Sigmoid colon (tissue), 6 donors: ENCODE measurements at regions not wholly inside any gene's neighbourhood (a gene's known extent, or its start where the extent isn't known, plus 50 kb on each side); places are given as distances from the start of the nearest gene placed in this dataset.

Experiments used
- DNase-seq: peaks from one replicate; pipeline ENCODE4 v3.0.0-alpha.2; 2019
- H3K27ac ChIP-seq, 4 donors: fragments of 200-600 bp; sonication (generic); one replicate each; pipeline ENCODE4 v1.5.1; 2016 to 2019; ENCODE audit warnings: mild to moderate bottlenecking in 1 of 4
- H3K27me3 ChIP-seq, 3 donors: fragments of 200-600 bp; sonication (generic); one replicate each; pipeline ENCODE4 v1.5.1; 2019; ENCODE audit warnings: mild to moderate bottlenecking in 1 of 3
- H3K36me3 ChIP-seq, 4 donors: fragments of 200-600 bp; sonication (generic); one replicate each; pipeline ENCODE4 v1.5.1; 2016 to 2019
- H3K4me1 ChIP-seq, 4 donors: fragments of 200-600 bp; sonication (generic); one replicate each; pipeline ENCODE4 v1.5.1; 2017 to 2019
- H3K4me3 ChIP-seq, 4 donors: fragments of 200-600 bp; sonication (generic); one replicate each; pipeline ENCODE4 v1.5.1; 2017 to 2019; ENCODE audit warnings: mild to moderate bottlenecking in 2 of 4, moderate library complexity in 1 of 4
- H3K9me3 ChIP-seq, 4 donors: fragments of 200-600 bp in 3 of 4; sonication (generic) in 3 of 4; one replicate each; pipeline versions ENCODE4 v1.5.1 to v1.6.1; 2013 to 2019
- EP300 ChIP-seq, 4 donors: sonication (generic); formaldehyde crosslinking; IDR thresholded peaks; one replicate each; pipeline ENCODE4 v1.6.1; 2017; ENCODE audit warnings: antibody characterized with exemption in 4 of 4
- POLR2A ChIP-seq, 2 donors: fragments of 450-650 bp; IDR thresholded peaks; one replicate each; pipeline ENCODE4 v1.6.1; 2016; ENCODE audit warnings: antibody characterized with exemption in 2 of 2, mild to moderate bottlenecking in 2 of 2, moderate library complexity in 2 of 2
- POLR2AphosphoS5 ChIP-seq, 4 donors: sonication (generic); formaldehyde crosslinking; IDR thresholded peaks; one replicate each; pipeline ENCODE4 v1.6.1; 2017; ENCODE audit warnings: antibody characterized with exemption in 4 of 4
- WGBS, 2 donors: extraction: QIAGEN DNeasy Blood & Tissue Kit; methylation state at CpG; one replicate each; pipeline ENCODE4 v1.1.7; 2013; 5-methylcytosine and 5-hydroxymethylcytosine counted together
- intact Hi-C: fragments of 100-400 bp; cut with DNase I; formaldehyde crosslinking; loops from one replicate; pipeline ENCODE4 v1.15.1; 2023
- TF ChIP-seq, protein P1 (sequence below), 4 experiments: fragments of 450-650 bp in 3 of 4; fragments of 200-600 bp in 1 of 4; IDR thresholded peaks; one replicate each; pipeline ENCODE4 v1.5.1; 2016 to 2019; ENCODE audit warnings: antibody characterized with exemption in 4 of 4, mild to moderate bottlenecking in 3 of 4, moderate library complexity in 2 of 4
- donor health status: healthy with polysubstance abuse.
- donor health status: healthy.

DNA sequence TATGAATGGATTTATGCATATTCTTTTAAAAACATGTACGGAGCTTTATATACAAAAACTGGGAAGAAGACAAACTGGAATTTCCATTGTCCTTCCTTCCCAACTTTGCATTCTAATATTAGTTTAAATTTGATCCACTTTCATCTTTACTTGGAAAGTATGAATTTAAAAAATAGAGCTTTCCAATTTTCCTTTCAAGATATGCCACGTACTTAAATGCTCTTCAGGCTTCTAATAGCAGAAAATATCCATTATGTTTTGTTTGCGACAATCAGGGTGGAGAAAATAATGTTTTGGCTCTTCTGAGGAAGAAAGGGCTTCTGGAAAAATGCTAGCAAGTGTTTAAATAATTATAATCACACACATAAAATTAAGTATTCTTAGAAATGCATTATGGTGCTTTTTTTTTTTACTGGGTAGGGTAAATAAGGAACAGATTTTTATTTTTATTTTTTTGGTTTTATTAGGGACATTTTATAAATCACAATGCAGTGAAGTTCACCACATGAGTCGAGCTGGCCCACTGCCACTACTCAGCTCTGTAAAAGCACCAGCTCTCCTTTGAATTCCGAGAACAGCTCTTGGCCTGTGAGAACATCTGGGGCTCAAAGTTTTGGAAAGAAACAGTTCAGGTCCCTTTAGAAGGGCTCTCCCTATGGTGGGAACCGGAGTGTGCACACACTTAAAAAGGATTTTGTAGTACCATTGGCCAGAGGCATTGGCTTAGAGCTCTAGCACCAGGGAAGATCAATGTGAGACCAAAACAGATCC lies 287.4 kb upstream of the LYPLAL1 start:
- TF ChIP-seq, protein P1, sequence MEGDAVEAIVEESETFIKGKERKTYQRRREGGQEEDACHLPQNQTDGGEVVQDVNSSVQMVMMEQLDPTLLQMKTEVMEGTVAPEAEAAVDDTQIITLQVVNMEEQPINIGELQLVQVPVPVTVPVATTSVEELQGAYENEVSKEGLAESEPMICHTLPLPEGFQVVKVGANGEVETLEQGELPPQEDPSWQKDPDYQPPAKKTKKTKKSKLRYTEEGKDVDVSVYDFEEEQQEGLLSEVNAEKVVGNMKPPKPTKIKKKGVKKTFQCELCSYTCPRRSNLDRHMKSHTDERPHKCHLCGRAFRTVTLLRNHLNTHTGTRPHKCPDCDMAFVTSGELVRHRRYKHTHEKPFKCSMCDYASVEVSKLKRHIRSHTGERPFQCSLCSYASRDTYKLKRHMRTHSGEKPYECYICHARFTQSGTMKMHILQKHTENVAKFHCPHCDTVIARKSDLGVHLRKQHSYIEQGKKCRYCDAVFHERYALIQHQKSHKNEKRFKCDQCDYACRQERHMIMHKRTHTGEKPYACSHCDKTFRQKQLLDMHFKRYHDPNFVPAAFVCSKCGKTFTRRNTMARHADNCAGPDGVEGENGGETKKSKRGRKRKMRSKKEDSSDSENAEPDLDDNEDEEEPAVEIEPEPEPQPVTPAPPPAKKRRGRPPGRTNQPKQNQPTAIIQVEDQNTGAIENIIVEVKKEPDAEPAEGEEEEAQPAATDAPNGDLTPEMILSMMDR (IDR thresholded peaks at IDR 0.05), result no peak
- TF ChIP-seq POLR2AphosphoS5 (IDR thresholded peaks at IDR 0.05), result no peak
- TF ChIP-seq POLR2A (IDR thresholded peaks at IDR 0.05), result no peak
- no peak for TF ChIP-seq EP300 (IDR thresholded peaks at IDR 0.05)
- no peaks in the 10 kb centered on the region for H3K36me3 ChIP-seq
- 61 to 63% methylated on average over 6 of the region's 6 CpGs for WGBS, 2 donors
- H3K4me3 ChIP-seq, result no peak overlapping the region
- H3K4me1 ChIP-seq, result peaks cover 0 to 27% (median 20%) of the 10 kb centered on the region in 4 donors
- peak; percentile 75 for DNase-seq
- intact Hi-C loops, result no loop called here
- H3K27me3 ChIP-seq, result no peaks in the 10 kb centered on the region
- no peaks in the 10 kb centered on the region for H3K9me3 ChIP-seq
- H3K27ac ChIP-seq, result peak overlapping the region in 2 of 4 donors; percentile 38 to 64

DNA sequence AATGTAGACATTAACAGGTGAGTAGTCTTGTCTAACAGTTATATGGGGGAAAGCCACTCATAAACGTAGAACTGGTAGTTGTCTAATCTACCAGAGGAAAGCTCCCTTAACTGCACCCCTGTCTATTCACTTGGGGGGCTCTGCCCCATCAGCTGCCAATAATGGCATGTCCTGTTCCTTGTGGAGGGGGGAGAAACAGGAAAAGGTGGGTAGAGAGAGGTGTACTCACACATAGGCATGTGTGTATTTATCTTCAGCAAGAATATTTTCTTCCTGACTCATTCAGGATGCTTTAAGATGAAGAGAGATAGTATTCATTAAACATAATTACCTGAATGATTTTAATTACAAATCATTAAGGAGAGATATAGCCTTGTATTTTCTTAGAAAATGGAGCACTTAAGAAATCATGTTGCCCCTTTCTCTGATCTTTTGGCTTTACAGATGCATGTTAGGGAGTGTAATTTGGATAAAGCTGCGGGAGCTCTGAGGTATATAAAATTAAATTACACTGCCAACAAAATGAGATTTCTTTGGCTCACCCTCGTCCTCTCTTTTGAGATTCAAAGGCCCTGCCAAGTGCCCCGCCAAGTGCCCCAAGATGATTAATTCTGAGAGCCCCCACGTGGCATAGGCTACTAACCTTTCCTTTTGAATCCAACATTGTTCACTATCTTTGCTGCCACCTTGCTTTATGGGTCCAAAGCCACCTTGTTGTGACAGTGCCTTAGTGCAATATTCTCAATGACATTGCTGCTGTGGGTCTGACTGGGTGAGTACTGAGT lies 286.3 kb upstream of the LYPLAL1 start:
- Histone ChIP-seq H3K4me1 (peaks cover 0 to 34% (median 28%) of the 10 kb centered on the region in 4 donors), H3K27me3 (no peaks in the 10 kb centered on the region), H3K36me3 (no peaks in the 10 kb centered on the region), H3K9me3 (no peaks in the 10 kb centered on the region), H3K27ac (peak overlapping the region in 2 of 4 donors; percentile 38 to 64), H3K4me3 (no peak overlapping the region)
- TF ChIP-seq POLR2AphosphoS5 (IDR thresholded peaks at IDR 0.05) (no peak), POLR2A (IDR thresholded peaks at IDR 0.05) (no peak), EP300 (IDR thresholded peaks at IDR 0.05) (no peak)
- TF ChIP-seq, protein P1 (IDR thresholded peaks at IDR 0.05), result no peak
- intact Hi-C loops, result no loop called here
- DNase-seq, result no peak
- 38 to 70% methylated on average over 5 of the region's 5 CpGs for WGBS, 2 donors

DNA sequence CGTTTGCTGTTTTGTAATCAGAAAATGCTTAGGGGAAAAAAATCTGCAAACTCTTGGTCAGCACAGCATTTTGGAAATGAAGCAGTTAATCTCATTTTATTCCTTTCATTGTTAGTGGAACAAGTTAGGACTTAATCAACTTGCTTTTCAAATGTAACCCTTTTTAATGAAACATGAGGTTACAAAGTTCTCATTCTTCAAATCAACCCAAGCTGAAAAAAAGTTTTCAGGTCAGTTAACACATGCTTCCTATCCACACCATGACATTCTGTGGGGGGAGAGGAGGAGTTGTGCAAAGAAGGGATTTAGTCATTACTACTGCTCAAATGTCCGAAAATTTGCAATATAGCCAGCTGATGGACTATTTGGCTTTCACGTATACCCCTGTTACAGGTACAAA lies 283.2 kb upstream of the LYPLAL1 start:
- no peaks in the 10 kb centered on the region for H3K9me3 ChIP-seq
- TF ChIP-seq POLR2A (IDR thresholded peaks at IDR 0.05), result no peak
- TF ChIP-seq, protein P1 (IDR thresholded peaks at IDR 0.05), result no peak
- no peak for TF ChIP-seq EP300 (IDR thresholded peaks at IDR 0.05)
- DNase-seq, result no peak
- H3K4me3 ChIP-seq, result no peak overlapping the region
- peaks cover 0 to 43% (median 36%) of the 10 kb centered on the region in 4 donors for H3K4me1 ChIP-seq
- intact Hi-C loops, result no loop called here
- WGBS, 2 donors, result 81 to 87% methylated on average over 3 of the region's 3 CpGs
- no peaks in the 10 kb centered on the region for H3K36me3 ChIP-seq
- no peaks in the 10 kb centered on the region for H3K27me3 ChIP-seq
- no peak overlapping the region for H3K27ac ChIP-seq

DNA sequence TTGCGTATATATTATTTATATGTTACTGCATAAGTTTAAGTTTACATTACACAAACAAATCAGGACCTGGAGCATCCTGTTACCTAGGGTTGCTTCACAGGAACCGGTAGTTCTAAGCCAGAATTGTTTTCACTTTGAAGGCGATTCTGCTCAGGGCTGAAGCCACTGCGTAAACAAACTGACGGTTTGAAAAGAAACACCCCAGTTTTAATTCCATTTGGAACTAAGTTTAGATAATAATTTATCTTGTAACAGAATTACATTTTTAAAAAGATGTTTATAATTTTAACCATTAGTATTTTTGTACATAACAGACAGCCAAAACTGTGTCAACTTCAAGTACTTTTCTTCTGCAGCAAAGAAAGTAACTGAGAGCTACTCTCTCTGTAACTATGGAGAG lies 282.1 kb upstream of the LYPLAL1 start:
- H3K9me3 ChIP-seq, result no peaks in the 10 kb centered on the region

More for the DNA sequence above, 282.1 kb upstream of the LYPLAL1 start:
- H3K4me1 ChIP-seq, result peaks cover 0 to 35% (median 27%) of the 10 kb centered on the region in 4 donors
- TF ChIP-seq, protein P1 (IDR thresholded peaks at IDR 0.05), result no peak
- TF ChIP-seq EP300 (IDR thresholded peaks at IDR 0.05), result no peak
- TF ChIP-seq POLR2A (IDR thresholded peaks at IDR 0.05), result no peak
- TF ChIP-seq POLR2AphosphoS5 (IDR thresholded peaks at IDR 0.05), result peak in 3 of 4 donors; percentile 9 to 59 (median 52)
- no peaks in the 10 kb centered on the region for H3K27me3 ChIP-seq
- intact Hi-C loops, result no loop called here
- DNase-seq, result no peak
- WGBS, 2 donors, result 58 to 64% methylated on average over 5 of the region's 5 CpGs
- no peaks in the 10 kb centered on the region for H3K36me3 ChIP-seq
- no peak overlapping the region for H3K4me3 ChIP-seq
- peak overlapping the region in 2 of 4 donors; percentile 20 to 32 for H3K27ac ChIP-seq
